ENCODE measurements at regions not wholly inside any gene's neighbourhood (a gene's known extent, or its start where the extent isn't known, plus 50 kb on each side); places are given as distances from the start of the nearest gene placed in this dataset.
"Not testable (repeated sequence)": the region's sequence is repeated elsewhere in the genome, so short reads cannot be mapped to it uniquely, and the experiment has no call there.

GRCh38 chr1:181896824-181897223, 164.7 kb downstream of the ZNF648 start:
- no peaks in the 10 kb centered on the region for H3K4me1 ChIP-seq (ENCODE audit: low read depth)
- TF ChIP-seq CTCF (IDR thresholded peaks at IDR 0.05; ENCODE audit: low read depth, low read length) = no peak
- H3K4me3 ChIP-seq = no peak overlapping the region
- no peak for DNase-seq (ENCODE audit: low read depth in 1 of 2, low spot score in 1 of 2)
- no peaks in the 10 kb centered on the region for H3K27me3 ChIP-seq
- no peak overlapping the region for H3K27ac ChIP-seq
- no peaks in the 10 kb centered on the region for H3K36me3 ChIP-seq
- no peaks in the 10 kb centered on the region for H3K9me3 ChIP-seq (ENCODE audit: low read depth)

- no peak for DNase-seq (ENCODE audit: low read depth in 1 of 2, low spot score in 1 of 2)
- no peaks in the 10 kb centered on the region for H3K27me3 ChIP-seq
- no peaks in the 10 kb centered on the region for H3K36me3 ChIP-seq
- H3K4me1 ChIP-seq (ENCODE audit: low read depth) = no peaks in the 10 kb centered on the region
- H3K4me3 ChIP-seq = no peak overlapping the region
- no peak overlapping the region for H3K27ac ChIP-seq
- H3K9me3 ChIP-seq (ENCODE audit: low read depth) = no peaks in the 10 kb centered on the region
- no peak for TF ChIP-seq CTCF (IDR thresholded peaks at IDR 0.05; ENCODE audit: low read depth, low read length)
These were observed 167.1 kb downstream of the ZNF648 start for GRCh38 chr1:181894439-181894859.

- Histone ChIP-seq H3K27ac (no peak overlapping the region), H3K4me3 (no peak overlapping the region), H3K9me3 (ENCODE audit: low read depth) (no peaks in the 10 kb centered on the region), H3K36me3 (no peaks in the 10 kb centered on the region), H3K4me1 (ENCODE audit: low read depth) (no peaks in the 10 kb centered on the region), H3K27me3 (no peaks in the 10 kb centered on the region)
- no peak for TF ChIP-seq CTCF (IDR thresholded peaks at IDR 0.05; ENCODE audit: low read depth, low read length)
- no peak for DNase-seq (ENCODE audit: low read depth in 1 of 2, low spot score in 1 of 2)
These were observed 167.6 kb downstream of the ZNF648 start for GRCh38 chr1:181893937-181894336.

- not testable (repeated sequence) for H3K36me3 ChIP-seq; DNase-seq (ENCODE audit: low read depth in 1 of 2, low spot score in 1 of 2); H3K9me3 ChIP-seq (ENCODE audit: low read depth); H3K27ac ChIP-seq; H3K4me3 ChIP-seq; H3K27me3 ChIP-seq; H3K4me1 ChIP-seq (ENCODE audit: low read depth)
These were observed 168.4 kb downstream of the ZNF648 start for GRCh38 chr1:181893150-181893549.

GRCh38 chr1:181872562-181872961, 188.9 kb downstream of the ZNF648 start:
- Histone ChIP-seq H3K9me3 (ENCODE audit: low read depth) (no peaks in the 10 kb centered on the region), H3K4me1 (ENCODE audit: low read depth) (no peaks in the 10 kb centered on the region), H3K4me3 (no peak overlapping the region), H3K27ac (no peak overlapping the region), H3K27me3 (no peaks in the 10 kb centered on the region), H3K36me3 (no peaks in the 10 kb centered on the region)
- DNase-seq (ENCODE audit: low read depth in 1 of 2, low spot score in 1 of 2) = no peak
- TF ChIP-seq CTCF (IDR thresholded peaks at IDR 0.05; ENCODE audit: low read depth, low read length) = no peak

GRCh38 chr1:181863736-181864135, 197.8 kb downstream of the ZNF648 start:
- no peak overlapping the region for H3K4me3 ChIP-seq
- no peaks in the 10 kb centered on the region for H3K4me1 ChIP-seq (ENCODE audit: low read depth)
- TF ChIP-seq CTCF (IDR thresholded peaks at IDR 0.05; ENCODE audit: low read depth, low read length) = no peak
- no peak overlapping the region for H3K27ac ChIP-seq
- no peaks in the 10 kb centered on the region for H3K9me3 ChIP-seq (ENCODE audit: low read depth)
- no peaks in the 10 kb centered on the region for H3K27me3 ChIP-seq
- H3K36me3 ChIP-seq = no peaks in the 10 kb centered on the region
- DNase-seq (ENCODE audit: low read depth in 1 of 2, low spot score in 1 of 2) = no peak
